Progenitor cell of endocrine pancreas (in vitro differentiated cells): ENCODE measurements at regions not wholly inside any gene's neighbourhood (a gene's known extent, or its start where the extent isn't known, plus 50 kb on each side); places are given as distances from the start of the nearest gene placed in this dataset.

Experiments used
- DNase-seq: peaks from one replicate; pipeline ENCODE4 v3.0.0; 2021; ENCODE audit warnings: low spot score; ENCODE audit not compliant: unreplicated experiment
- H3K27ac Mint-ChIP-seq: 2 replicates; pipeline ENCODE4 v1.8.0; 2021; ENCODE audit warnings: mild to moderate bottlenecking, moderate library complexity, mixed read lengths
- H3K27me3 Mint-ChIP-seq: 2 replicates; pipeline ENCODE4 v1.8.0; 2021; ENCODE audit warnings: mixed read lengths
- H3K36me3 Mint-ChIP-seq: 2 replicates; pipeline ENCODE4 v1.8.0; 2022; ENCODE audit warnings: mixed read lengths; ENCODE audit not compliant: insufficient read depth
- H3K4me1 Mint-ChIP-seq: 2 replicates; pipeline ENCODE4 v1.8.0; 2021; ENCODE audit warnings: low read depth, mixed read lengths
- H3K4me3 Mint-ChIP-seq: 2 replicates; pipeline ENCODE4 v1.8.0; 2021; ENCODE audit warnings: low read depth, mild to moderate bottlenecking, moderate library complexity, mixed read lengths
- H3K9me3 Mint-ChIP-seq: 2 replicates; pipeline ENCODE4 v1.8.0; 2021; ENCODE audit warnings: low read depth, mixed read lengths
- CTCF ChIP-seq: fragments of 200-600 bp; sonication (generic); IDR thresholded peaks from one replicate; pipeline ENCODE4 v1.5.0; 2021; ENCODE audit warnings: antibody characterized with exemption, mild to moderate bottlenecking; ENCODE audit not compliant: unreplicated experiment

- no peaks in the 10 kb centered on the region for H3K4me1 Mint-ChIP-seq
- H3K36me3 Mint-ChIP-seq: no peaks in the 10 kb centered on the region
- no peak for DNase-seq
- no peaks in the 10 kb centered on the region for H3K27me3 Mint-ChIP-seq
- peaks cover 3% of the 10 kb centered on the region for H3K9me3 Mint-ChIP-seq
- TF ChIP-seq CTCF: no peak
- peak overlapping the region; percentile 49 for H3K27ac Mint-ChIP-seq
- H3K4me3 Mint-ChIP-seq: no peak overlapping the region
These were observed 1088.2 kb downstream of the BRD1 start for GRCh38 chr22:48739348-48740085.

- Mint-ChIP-seq H3K4me1 (no peaks in the 10 kb centered on the region), H3K27ac (no peak overlapping the region), H3K27me3 (no peaks in the 10 kb centered on the region), H3K36me3 (no peaks in the 10 kb centered on the region), H3K4me3 (no peak overlapping the region), H3K9me3 (peaks cover 3% of the 10 kb centered on the region)
- no peak for TF ChIP-seq CTCF
- DNase-seq: no peak
These were observed 1089.3 kb downstream of the BRD1 start for GRCh38 chr22:48738204-48738980.

GRCh38 chr22:48737461-48738203 is 1090.0 kb downstream of the BRD1 start:
- Mint-ChIP-seq H3K27ac (no peak overlapping the region), H3K4me1 (no peaks in the 10 kb centered on the region), H3K27me3 (no peaks in the 10 kb centered on the region), H3K36me3 (no peaks in the 10 kb centered on the region), H3K4me3 (no peak overlapping the region), H3K9me3 (peaks cover 3% of the 10 kb centered on the region)
- TF ChIP-seq CTCF: no peak
- no peak for DNase-seq

- Mint-ChIP-seq H3K27ac (no peak overlapping the region), H3K4me3 (no peak overlapping the region), H3K4me1 (no peaks in the 10 kb centered on the region), H3K9me3 (peaks cover 3% of the 10 kb centered on the region), H3K36me3 (no peaks in the 10 kb centered on the region), H3K27me3 (no peaks in the 10 kb centered on the region)
- no peak for TF ChIP-seq CTCF
- DNase-seq: no peak
These were observed 1090.8 kb downstream of the BRD1 start for GRCh38 chr22:48736593-48737460.
